Activated T-helper 1 cell treated with anti-CD3 and anti-CD28 coated beads, Interleukin-12 subunit alpha, Interleukin-12 subunit beta, Interleukin-2, Interleukin-4 antibody, amounts not matched to agents 30 ng/mL and 10 ng/mL and 1 ng/mL, durations not matched to agents 14 hours and 24 hours and 36 hours (primary cell): ENCODE measurements at regions not wholly inside any gene's neighbourhood (a gene's known extent, or its start where the extent isn't known, plus 50 kb on each side); places are given as distances from the start of the nearest gene placed in this dataset.
"Not testable (repeated sequence)": the region's sequence is repeated elsewhere in the genome, so short reads cannot be mapped to it uniquely, and the experiment has no call there.

Experiments used
- DNase-seq: peaks from one replicate; pipeline ENCODE4 v3.0.0; 2021; ENCODE audit warnings: low spot score
- H3K27ac Mint-ChIP-seq: one replicate; pipeline ENCODE4 v1.8.0; 2021; ENCODE audit warnings: mild to moderate bottlenecking, mixed read lengths
- H3K27me3 Mint-ChIP-seq: one replicate; pipeline ENCODE4 v1.8.0; 2022; ENCODE audit warnings: mild to moderate bottlenecking, moderate library complexity, mixed read lengths; ENCODE audit not compliant: insufficient read depth
- H3K36me3 Mint-ChIP-seq: one replicate; pipeline ENCODE4 v1.8.0; 2021; ENCODE audit warnings: low read depth, mixed read lengths
- H3K4me1 Mint-ChIP-seq: one replicate; pipeline ENCODE4 v1.8.0; 2021; ENCODE audit warnings: low read depth, mixed read lengths
- H3K4me3 Mint-ChIP-seq: one replicate; pipeline ENCODE4 v1.8.0; 2021; ENCODE audit warnings: mild to moderate bottlenecking, moderate library complexity, mixed read lengths
- H3K9me3 Mint-ChIP-seq: one replicate; pipeline ENCODE4 v1.8.0; 2021; ENCODE audit warnings: mixed read lengths
- intact Hi-C: fragments of 100-400 bp; cut with micrococcal nuclease; formaldehyde crosslinking; loops from one replicate; pipeline ENCODE4 v1.15.1; 2024

- DNase-seq, H3K36me3 Mint-ChIP-seq, intact Hi-C loops, H3K4me3 Mint-ChIP-seq, H3K27ac Mint-ChIP-seq, H3K9me3 Mint-ChIP-seq, H3K4me1 Mint-ChIP-seq, H3K27me3 Mint-ChIP-seq: not testable (repeated sequence)
These were observed 727.0 kb downstream of the TRIB2 start for GRCh38 chr2:13443554-13444261.

GRCh38 chr2:13462464-13462863, 745.7 kb downstream of the TRIB2 start:
- Mint-ChIP-seq H3K9me3 (no peaks in the 10 kb centered on the region), H3K36me3 (no peaks in the 10 kb centered on the region), H3K27ac (no peak overlapping the region), H3K27me3 (no peaks in the 10 kb centered on the region), H3K4me3 (no peak overlapping the region), H3K4me1 (no peaks in the 10 kb centered on the region)
- intact Hi-C loops = no loop called here
- DNase-seq = no peak

GRCh38 chr2:13466076-13466475, 749.3 kb downstream of the TRIB2 start:
- Mint-ChIP-seq H3K27me3 (no peaks in the 10 kb centered on the region), H3K27ac (no peak overlapping the region), H3K9me3 (peaks cover 4% of the 10 kb centered on the region), H3K36me3 (no peaks in the 10 kb centered on the region), H3K4me1 (no peaks in the 10 kb centered on the region), H3K4me3 (no peak overlapping the region)
- DNase-seq = no peak
- intact Hi-C loops = no loop called here

GRCh38 chr2:13474538-13474937, 757.8 kb downstream of the TRIB2 start:
- no peak overlapping the region for H3K4me3 Mint-ChIP-seq
- intact Hi-C loops = no loop called here
- DNase-seq = no peak
- H3K9me3 Mint-ChIP-seq = peaks cover 7% of the 10 kb centered on the region
- no peaks in the 10 kb centered on the region for H3K36me3 Mint-ChIP-seq
- no peaks in the 10 kb centered on the region for H3K4me1 Mint-ChIP-seq
- H3K27me3 Mint-ChIP-seq = no peaks in the 10 kb centered on the region
- H3K27ac Mint-ChIP-seq = no peak overlapping the region

- no peak overlapping the region for H3K4me3 Mint-ChIP-seq
- intact Hi-C loops = no loop called here
- no peaks in the 10 kb centered on the region for H3K36me3 Mint-ChIP-seq
- H3K9me3 Mint-ChIP-seq = peaks cover 3% of the 10 kb centered on the region
- H3K4me1 Mint-ChIP-seq = no peaks in the 10 kb centered on the region
- no peak overlapping the region for H3K27ac Mint-ChIP-seq
- no peak for DNase-seq
- no peaks in the 10 kb centered on the region for H3K27me3 Mint-ChIP-seq
These were observed 763.3 kb downstream of the TRIB2 start for GRCh38 chr2:13480057-13480456.

- Mint-ChIP-seq H3K4me1 (no peaks in the 10 kb centered on the region), H3K9me3 (peaks cover 3% of the 10 kb centered on the region), H3K27me3 (no peaks in the 10 kb centered on the region), H3K27ac (no peak overlapping the region), H3K36me3 (no peaks in the 10 kb centered on the region), H3K4me3 (no peak overlapping the region)
- no peak for DNase-seq
- intact Hi-C loops = no loop called here
These were observed 764.5 kb downstream of the TRIB2 start for GRCh38 chr2:13481201-13481600.

GRCh38 chr2:13485256-13485655, 768.5 kb downstream of the TRIB2 start:
- intact Hi-C loops = no loop called here
- H3K27me3 Mint-ChIP-seq = no peaks in the 10 kb centered on the region
- H3K27ac Mint-ChIP-seq = no peak overlapping the region
- DNase-seq = no peak
- H3K4me3 Mint-ChIP-seq = no peak overlapping the region
- no peaks in the 10 kb centered on the region for H3K9me3 Mint-ChIP-seq
- no peaks in the 10 kb centered on the region for H3K4me1 Mint-ChIP-seq
- H3K36me3 Mint-ChIP-seq = no peaks in the 10 kb centered on the region

GRCh38 chr2:13488965-13489364, 772.2 kb downstream of the TRIB2 start:
- no peak overlapping the region for H3K4me3 Mint-ChIP-seq
- DNase-seq = no peak
- H3K9me3 Mint-ChIP-seq = no peaks in the 10 kb centered on the region
- intact Hi-C loops = no loop called here
- H3K27me3 Mint-ChIP-seq = no peaks in the 10 kb centered on the region
- no peaks in the 10 kb centered on the region for H3K36me3 Mint-ChIP-seq
- no peaks in the 10 kb centered on the region for H3K4me1 Mint-ChIP-seq
- H3K27ac Mint-ChIP-seq = no peak overlapping the region

- Mint-ChIP-seq H3K4me3 (no peak overlapping the region), H3K4me1 (no peaks in the 10 kb centered on the region), H3K27ac (no peak overlapping the region), H3K27me3 (no peaks in the 10 kb centered on the region), H3K9me3 (no peaks in the 10 kb centered on the region), H3K36me3 (no peaks in the 10 kb centered on the region)
- DNase-seq = no peak
- intact Hi-C loops = no loop called here
These were observed 775.5 kb downstream of the TRIB2 start for GRCh38 chr2:13492262-13492661.

GRCh38 chr2:13495051-13495450, 778.3 kb downstream of the TRIB2 start:
- no peak overlapping the region for H3K27ac Mint-ChIP-seq
- DNase-seq = no peak
- H3K4me1 Mint-ChIP-seq = no peaks in the 10 kb centered on the region
- H3K4me3 Mint-ChIP-seq = no peak overlapping the region
- no peaks in the 10 kb centered on the region for H3K36me3 Mint-ChIP-seq
- no peaks in the 10 kb centered on the region for H3K27me3 Mint-ChIP-seq
- intact Hi-C loops = no loop called here
- no peaks in the 10 kb centered on the region for H3K9me3 Mint-ChIP-seq

- intact Hi-C loops = no loop called here
- DNase-seq = no peak
- H3K27ac Mint-ChIP-seq = no peak overlapping the region
These were observed 788.1 kb downstream of the TRIB2 start for GRCh38 chr2:13504808-13505207.

GRCh38 chr2:13508671-13509070, 791.9 kb downstream of the TRIB2 start:
- Mint-ChIP-seq H3K27me3 (no peaks in the 10 kb centered on the region), H3K4me1 (no peaks in the 10 kb centered on the region)
- intact Hi-C loops = no loop called here

More at GRCh38 chr2:13504808-13505207, 788.1 kb downstream of the TRIB2 start:
- H3K27me3 Mint-ChIP-seq = no peaks in the 10 kb centered on the region
- H3K4me1 Mint-ChIP-seq = no peaks in the 10 kb centered on the region
- H3K4me3 Mint-ChIP-seq = no peak overlapping the region
- no peaks in the 10 kb centered on the region for H3K36me3 Mint-ChIP-seq
- no peaks in the 10 kb centered on the region for H3K9me3 Mint-ChIP-seq

GRCh38 chr2:13515254-13515653, 798.5 kb downstream of the TRIB2 start:
- intact Hi-C loops = no loop called here
- Mint-ChIP-seq H3K27me3 (no peaks in the 10 kb centered on the region), H3K27ac (no peak overlapping the region), H3K4me1 (no peaks in the 10 kb centered on the region), H3K36me3 (no peaks in the 10 kb centered on the region), H3K9me3 (no peaks in the 10 kb centered on the region), H3K4me3 (no peak overlapping the region)
- no peak for DNase-seq

More at GRCh38 chr2:13508671-13509070, 791.9 kb downstream of the TRIB2 start:
- Mint-ChIP-seq H3K9me3 (no peaks in the 10 kb centered on the region), H3K27ac (no peak overlapping the region), H3K36me3 (no peaks in the 10 kb centered on the region), H3K4me3 (no peak overlapping the region)
- DNase-seq = no peak

GRCh38 chr2:13522096-13522495, 805.4 kb downstream of the TRIB2 start:
- no peak overlapping the region for H3K27ac Mint-ChIP-seq
- H3K4me1 Mint-ChIP-seq = no peaks in the 10 kb centered on the region
- H3K9me3 Mint-ChIP-seq = no peaks in the 10 kb centered on the region
- intact Hi-C loops = no loop called here
- no peak for DNase-seq
- H3K36me3 Mint-ChIP-seq = no peaks in the 10 kb centered on the region
- no peak overlapping the region for H3K4me3 Mint-ChIP-seq
- H3K27me3 Mint-ChIP-seq = no peaks in the 10 kb centered on the region
